C4-2B (cell line): ENCODE measurements at regions not wholly inside any gene's neighbourhood (a gene's known extent, or its start where the extent isn't known, plus 50 kb on each side); places are given as distances from the start of the nearest gene placed in this dataset.

Experiments used
- H3K27ac ChIP-seq: fragments of 450-650 bp; 2 replicates; pipeline ENCODE4 v1.5.1; 2017
- CTCF ChIP-seq: fragments of 450-650 bp; conservative IDR thresholded peaks from 2 replicates; pipeline ENCODE4 v1.5.1; 2017; ENCODE audit warnings: mild to moderate bottlenecking
- ZFX ChIP-seq: fragments of 450-650 bp; IDR thresholded peaks from 2 replicates; pipeline ENCODE4 v1.6.1; 2017

- no peak overlapping the region for H3K27ac ChIP-seq
- no peak for TF ChIP-seq ZFX
- no peak for TF ChIP-seq CTCF
These were observed 220.5 kb downstream of the KCNRG start for GRCh38 chr13:50235604-50236342.

- no peak overlapping the region for H3K27ac ChIP-seq
- TF ChIP-seq CTCF, result no peak
- TF ChIP-seq ZFX, result no peak
These were observed 221.7 kb downstream of the KCNRG start for GRCh38 chr13:50236898-50237318.

- TF ChIP-seq ZFX (no peak), CTCF (no peak)
- no peak overlapping the region for H3K27ac ChIP-seq
These were observed 223.7 kb downstream of the KCNRG start for GRCh38 chr13:50238922-50239321.

GRCh38 chr13:50241479-50241878, 226.2 kb downstream of the KCNRG start:
- no peak for TF ChIP-seq CTCF
- no peak for TF ChIP-seq ZFX
- no peak overlapping the region for H3K27ac ChIP-seq

GRCh38 chr13:50243931-50244330, 228.7 kb downstream of the KCNRG start:
- no peak overlapping the region for H3K27ac ChIP-seq
- TF ChIP-seq ZFX (no peak), CTCF (no peak)

GRCh38 chr13:50244355-50244712, 229.1 kb downstream of the KCNRG start:
- peak overlapping the region; percentile 30; the same call in 1 of the 2 replicates for H3K27ac ChIP-seq
- no peak for TF ChIP-seq ZFX
- TF ChIP-seq CTCF, result no peak

GRCh38 chr13:50244713-50245574, 229.7 kb downstream of the KCNRG start:
- H3K27ac ChIP-seq, result peak overlapping the region; percentile 30; the same call in 1 of the 2 replicates
- TF ChIP-seq ZFX (no peak), CTCF (no peak)
